ENCODE measurements at regions not wholly inside any gene's neighbourhood (a gene's known extent, or its start where the extent isn't known, plus 50 kb on each side); places are given as distances from the start of the nearest gene placed in this dataset.

DNA sequence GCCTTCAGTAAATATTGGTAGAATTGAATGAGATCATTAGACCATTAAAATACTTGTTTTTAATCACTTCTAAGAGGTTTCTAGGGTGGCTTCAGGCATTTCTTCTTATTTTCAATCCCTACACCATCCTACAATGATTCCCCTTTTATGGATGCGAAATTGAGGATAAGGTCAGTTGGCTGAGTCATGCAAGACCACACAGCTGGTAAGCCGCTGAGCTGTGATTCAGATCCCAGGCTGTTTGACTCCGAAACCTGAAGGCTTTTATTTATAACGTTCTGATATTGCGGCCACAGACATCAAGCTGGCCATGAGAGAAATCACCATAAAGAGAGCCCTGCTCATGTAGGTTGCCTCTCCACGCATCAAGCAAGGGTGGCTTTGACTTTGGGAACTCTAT, 133.4 kb downstream of the VAPA start:
- TF ChIP-seq, protein P1, sequence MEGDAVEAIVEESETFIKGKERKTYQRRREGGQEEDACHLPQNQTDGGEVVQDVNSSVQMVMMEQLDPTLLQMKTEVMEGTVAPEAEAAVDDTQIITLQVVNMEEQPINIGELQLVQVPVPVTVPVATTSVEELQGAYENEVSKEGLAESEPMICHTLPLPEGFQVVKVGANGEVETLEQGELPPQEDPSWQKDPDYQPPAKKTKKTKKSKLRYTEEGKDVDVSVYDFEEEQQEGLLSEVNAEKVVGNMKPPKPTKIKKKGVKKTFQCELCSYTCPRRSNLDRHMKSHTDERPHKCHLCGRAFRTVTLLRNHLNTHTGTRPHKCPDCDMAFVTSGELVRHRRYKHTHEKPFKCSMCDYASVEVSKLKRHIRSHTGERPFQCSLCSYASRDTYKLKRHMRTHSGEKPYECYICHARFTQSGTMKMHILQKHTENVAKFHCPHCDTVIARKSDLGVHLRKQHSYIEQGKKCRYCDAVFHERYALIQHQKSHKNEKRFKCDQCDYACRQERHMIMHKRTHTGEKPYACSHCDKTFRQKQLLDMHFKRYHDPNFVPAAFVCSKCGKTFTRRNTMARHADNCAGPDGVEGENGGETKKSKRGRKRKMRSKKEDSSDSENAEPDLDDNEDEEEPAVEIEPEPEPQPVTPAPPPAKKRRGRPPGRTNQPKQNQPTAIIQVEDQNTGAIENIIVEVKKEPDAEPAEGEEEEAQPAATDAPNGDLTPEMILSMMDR (optimal IDR thresholded peaks at IDR 0.05 in 1 of 3, IDR thresholded peaks at IDR 0.05 in 1 of 3, conservative IDR thresholded peaks at IDR 0.05 in 1 of 3; ENCODE audit: extremely low read depth in 1 of 3, insufficient read depth in 2 of 3, low read length in 3 of 3): no peak
- no peak for TF ChIP-seq EZH2 (IDR thresholded peaks at IDR 0.05; ENCODE audit: low read length)

Data from keratinocyte (primary cell).